ENCODE measurements at regions not wholly inside any gene's neighbourhood (a gene's known extent, or its start where the extent isn't known, plus 50 kb on each side); places are given as distances from the start of the nearest gene placed in this dataset.

GRCh38 chr4:81754169-81754568 is 282.5 kb upstream of the RASGEF1B start:
- TF ChIP-seq CTCF (IDR thresholded peaks at IDR 0.05) (no peak), POLR2AphosphoS5 (IDR thresholded peaks at IDR 0.05; ENCODE audit: low read depth, low read length) (no peak)
- TF ChIP-seq, protein P1, sequence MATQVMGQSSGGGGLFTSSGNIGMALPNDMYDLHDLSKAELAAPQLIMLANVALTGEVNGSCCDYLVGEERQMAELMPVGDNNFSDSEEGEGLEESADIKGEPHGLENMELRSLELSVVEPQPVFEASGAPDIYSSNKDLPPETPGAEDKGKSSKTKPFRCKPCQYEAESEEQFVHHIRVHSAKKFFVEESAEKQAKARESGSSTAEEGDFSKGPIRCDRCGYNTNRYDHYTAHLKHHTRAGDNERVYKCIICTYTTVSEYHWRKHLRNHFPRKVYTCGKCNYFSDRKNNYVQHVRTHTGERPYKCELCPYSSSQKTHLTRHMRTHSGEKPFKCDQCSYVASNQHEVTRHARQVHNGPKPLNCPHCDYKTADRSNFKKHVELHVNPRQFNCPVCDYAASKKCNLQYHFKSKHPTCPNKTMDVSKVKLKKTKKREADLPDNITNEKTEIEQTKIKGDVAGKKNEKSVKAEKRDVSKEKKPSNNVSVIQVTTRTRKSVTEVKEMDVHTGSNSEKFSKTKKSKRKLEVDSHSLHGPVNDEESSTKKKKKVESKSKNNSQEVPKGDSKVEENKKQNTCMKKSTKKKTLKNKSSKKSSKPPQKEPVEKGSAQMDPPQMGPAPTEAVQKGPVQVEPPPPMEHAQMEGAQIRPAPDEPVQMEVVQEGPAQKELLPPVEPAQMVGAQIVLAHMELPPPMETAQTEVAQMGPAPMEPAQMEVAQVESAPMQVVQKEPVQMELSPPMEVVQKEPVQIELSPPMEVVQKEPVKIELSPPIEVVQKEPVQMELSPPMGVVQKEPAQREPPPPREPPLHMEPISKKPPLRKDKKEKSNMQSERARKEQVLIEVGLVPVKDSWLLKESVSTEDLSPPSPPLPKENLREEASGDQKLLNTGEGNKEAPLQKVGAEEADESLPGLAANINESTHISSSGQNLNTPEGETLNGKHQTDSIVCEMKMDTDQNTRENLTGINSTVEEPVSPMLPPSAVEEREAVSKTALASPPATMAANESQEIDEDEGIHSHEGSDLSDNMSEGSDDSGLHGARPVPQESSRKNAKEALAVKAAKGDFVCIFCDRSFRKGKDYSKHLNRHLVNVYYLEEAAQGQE (IDR thresholded peaks at IDR 0.05; ENCODE audit: insufficient read depth in 1 of 2, low read depth in 2 of 2, low read length in 1 of 2) = no peak

All from Panc1 (cell line).